IPS DF 6.9 (cell line): ENCODE measurements at regions not wholly inside any gene's neighbourhood (a gene's known extent, or its start where the extent isn't known, plus 50 kb on each side); places are given as distances from the start of the nearest gene placed in this dataset.
"Not testable (repeated sequence)": the region's sequence is repeated elsewhere in the genome, so short reads cannot be mapped to it uniquely, and the experiment has no call there.

Experiments used
- DNase-seq: peaks from one replicate; pipeline ENCODE4 v3.0.0-alpha.2; 2013; ENCODE audit warnings: low read depth, low spot score
- H3K27ac ChIP-seq: one replicate; pipeline ENCODE4 v1.5.1; 2013; ENCODE audit warnings: low read length, control low read depth
- H3K27me3 ChIP-seq: 2 replicates; pipeline ENCODE4 v1.6.1; 2013; ENCODE audit warnings: mild to moderate bottlenecking, low read length; ENCODE audit not compliant: control insufficient read depth, insufficient read depth
- H3K36me3 ChIP-seq: 2 replicates; pipeline ENCODE4 v1.6.1; 2013; ENCODE audit warnings: low read length; ENCODE audit not compliant: control insufficient read depth, insufficient read depth
- H3K4me1 ChIP-seq: 2 replicates; pipeline ENCODE4 v1.6.1; 2013; ENCODE audit warnings: low read length; ENCODE audit not compliant: control insufficient read depth, insufficient read depth
- H3K4me3 ChIP-seq: 2 replicates; pipeline ENCODE4 v1.5.1; 2013; ENCODE audit warnings: mild to moderate bottlenecking, low read length
- H3K9me3 ChIP-seq: 2 replicates; pipeline ENCODE4 v1.6.1; 2013; ENCODE audit warnings: low read length, inconsistent platforms; ENCODE audit not compliant: control insufficient read depth, insufficient read depth
- WGBS: extraction: QIAGEN DNeasy Blood & Tissue Kit; methylation state at CpG from one replicate; pipeline ENCODE4 v1.1.7; 2013; ENCODE audit warnings: mixed read lengths, missing lambda C conversion rate; ENCODE audit not compliant: insufficient read length, insufficient coverage; 5-methylcytosine and 5-hydroxymethylcytosine counted together

- Histone ChIP-seq H3K27ac (no peak overlapping the region), H3K4me1 (no peaks in the 10 kb centered on the region), H3K4me3 (no peak overlapping the region), H3K27me3 (no peaks in the 10 kb centered on the region), H3K9me3 (no peaks in the 10 kb centered on the region), H3K36me3 (no peaks in the 10 kb centered on the region)
- no peak for DNase-seq
- no CpG with 5 or more reads among the region's 15 CpGs for WGBS
Observed at GRCh38 chrX:10676235-10676957, 56.0 kb upstream of the MID1 start.

DNA sequence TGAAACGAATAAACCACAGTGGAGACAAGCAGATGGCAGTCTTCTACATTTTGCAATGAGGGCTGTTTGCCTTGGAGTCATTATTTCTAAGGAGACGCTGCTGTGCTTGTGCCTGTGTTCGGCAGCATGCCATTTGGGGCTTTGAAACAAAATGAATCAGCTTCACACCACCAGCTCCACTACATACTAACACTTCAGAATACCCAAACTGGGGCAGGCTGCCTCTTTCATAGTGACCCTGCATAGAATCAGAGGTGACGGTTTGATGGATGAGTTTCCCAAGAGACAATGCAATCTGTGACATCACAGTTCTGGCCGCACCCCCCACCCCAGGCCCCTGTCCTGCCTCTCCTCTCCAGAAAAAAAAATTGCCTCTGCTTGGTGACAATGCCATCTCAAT is 57.1 kb upstream of the MID1 start:
- DNase-seq = no peak
- WGBS = no CpG with 5 or more reads among the region's 5 CpGs
- Histone ChIP-seq H3K36me3 (no peaks in the 10 kb centered on the region), H3K27me3 (no peaks in the 10 kb centered on the region), H3K27ac (no peak overlapping the region), H3K4me1 (no peaks in the 10 kb centered on the region), H3K9me3 (no peaks in the 10 kb centered on the region), H3K4me3 (no peak overlapping the region)

GRCh38 chrX:10679387-10679786 is 59.0 kb upstream of the MID1 start:
- Histone ChIP-seq H3K9me3 (no peaks in the 10 kb centered on the region), H3K27me3 (no peaks in the 10 kb centered on the region), H3K4me3 (no peak overlapping the region), H3K4me1 (no peaks in the 10 kb centered on the region), H3K36me3 (no peaks in the 10 kb centered on the region), H3K27ac (no peak overlapping the region)
- no CpG with 5 or more reads among the region's 5 CpGs for WGBS
- no peak for DNase-seq

DNA sequence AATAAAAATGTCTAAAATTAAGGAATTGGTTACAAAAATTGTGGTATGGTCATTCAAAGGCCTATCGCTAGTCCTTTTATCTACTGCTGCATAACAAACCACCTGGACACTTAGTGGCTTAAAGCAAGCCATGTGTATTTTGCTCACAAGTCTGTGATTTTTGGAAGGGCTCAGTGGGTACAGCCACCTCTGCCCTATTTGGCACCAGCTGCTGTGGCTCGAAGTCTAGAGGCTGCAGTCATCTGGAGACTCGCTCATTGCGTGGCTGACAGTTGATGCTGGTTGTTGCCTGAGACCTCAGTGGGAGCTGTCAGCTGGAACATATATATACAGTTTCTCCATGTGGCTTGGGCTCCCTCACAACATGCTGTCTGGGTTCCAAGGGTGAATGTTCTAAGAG is 60.8 kb upstream of the MID1 start:
- H3K27ac ChIP-seq = no peak overlapping the region
- no peak for DNase-seq
- no peaks in the 10 kb centered on the region for H3K36me3 ChIP-seq
- no peak overlapping the region for H3K4me3 ChIP-seq
- WGBS = no CpG with 5 or more reads among the region's 4 CpGs
- no peaks in the 10 kb centered on the region for H3K4me1 ChIP-seq
- H3K9me3 ChIP-seq = no peaks in the 10 kb centered on the region
- H3K27me3 ChIP-seq = no peaks in the 10 kb centered on the region

DNA sequence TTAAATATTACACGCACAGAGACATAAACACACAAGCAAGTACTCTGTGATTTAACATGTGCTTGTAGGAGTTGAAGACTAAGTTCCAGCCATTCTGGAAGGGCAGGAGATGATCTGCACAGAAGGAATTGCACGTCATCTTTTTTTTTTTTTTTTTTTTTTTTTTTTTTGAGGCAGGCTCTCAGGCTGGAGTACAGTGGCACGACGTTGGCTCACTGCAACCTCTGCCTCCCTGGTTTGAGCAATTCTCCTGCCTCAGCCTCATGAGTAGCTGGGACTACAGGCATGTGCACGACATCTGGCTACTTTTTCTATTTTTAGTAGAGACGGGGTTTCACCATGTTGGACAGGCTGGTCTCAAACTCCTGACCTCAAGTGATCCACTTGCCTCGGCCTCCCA is 63.2 kb upstream of the MID1 start:
- H3K4me3 ChIP-seq, H3K27ac ChIP-seq, H3K9me3 ChIP-seq, H3K36me3 ChIP-seq, H3K4me1 ChIP-seq, H3K27me3 ChIP-seq, DNase-seq: not testable (repeated sequence)
- WGBS = no CpG with 5 or more reads among the region's 7 CpGs

DNA sequence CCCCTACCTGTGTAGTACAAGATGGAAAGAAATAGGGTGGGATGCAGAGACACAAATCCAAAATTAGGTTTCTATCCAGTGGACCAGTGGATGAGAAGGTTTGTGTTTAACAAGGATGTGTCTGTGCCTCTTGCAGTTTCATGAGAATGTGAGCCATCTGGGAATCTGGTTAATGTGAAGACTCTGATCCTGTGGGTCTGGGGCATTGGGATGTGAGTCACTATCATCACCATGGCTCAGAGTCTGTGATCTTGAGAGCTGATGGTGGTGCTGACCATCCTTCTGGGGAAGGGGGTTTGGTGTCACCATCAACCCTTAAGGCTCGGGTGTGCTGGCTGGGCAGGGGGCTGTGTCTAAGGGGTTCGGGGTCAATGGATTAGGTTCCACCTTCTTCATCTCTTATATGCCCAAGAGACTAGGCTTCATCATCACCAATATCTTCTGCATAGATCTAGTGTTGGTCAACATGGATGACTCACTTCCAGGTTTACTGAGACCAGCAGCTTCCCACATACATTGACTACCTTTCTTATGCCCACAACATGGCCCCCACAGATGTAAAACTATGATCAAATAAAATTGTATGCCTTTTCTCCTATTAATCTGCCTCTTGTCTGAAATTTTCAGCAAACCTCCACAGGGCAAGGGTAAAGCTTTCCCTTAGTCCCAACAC is 65.7 kb upstream of the MID1 start:
- H3K36me3 ChIP-seq = no peaks in the 10 kb centered on the region
- no CpG with 5 or more reads among the region's 2 CpGs for WGBS
- no peaks in the 10 kb centered on the region for H3K9me3 ChIP-seq
- no peaks in the 10 kb centered on the region for H3K4me1 ChIP-seq
- DNase-seq = no peak
- H3K4me3 ChIP-seq = no peak overlapping the region
- H3K27ac ChIP-seq = no peak overlapping the region
- no peaks in the 10 kb centered on the region for H3K27me3 ChIP-seq

GRCh38 chrX:10691751-10692150 is 71.4 kb upstream of the MID1 start:
- H3K27ac ChIP-seq, H3K9me3 ChIP-seq, H3K27me3 ChIP-seq, H3K4me3 ChIP-seq, H3K4me1 ChIP-seq, DNase-seq, H3K36me3 ChIP-seq: not testable (repeated sequence)
- WGBS = no CpG with 5 or more reads among the region's 4 CpGs

GRCh38 chrX:10697616-10698317 is 77.4 kb upstream of the MID1 start:
- Histone ChIP-seq H3K27me3 (no peaks in the 10 kb centered on the region), H3K4me1 (no peaks in the 10 kb centered on the region), H3K36me3 (no peaks in the 10 kb centered on the region), H3K4me3 (no peak overlapping the region), H3K27ac (no peak overlapping the region), H3K9me3 (no peaks in the 10 kb centered on the region)
- WGBS = no CpG with 5 or more reads among the region's 7 CpGs
- DNase-seq = no peak

GRCh38 chrX:10698318-10698640 is 77.9 kb upstream of the MID1 start:
- H3K4me1 ChIP-seq = no peaks in the 10 kb centered on the region
- no peaks in the 10 kb centered on the region for H3K36me3 ChIP-seq
- H3K4me3 ChIP-seq = no peak overlapping the region
- H3K9me3 ChIP-seq = no peaks in the 10 kb centered on the region
- H3K27ac ChIP-seq = no peak overlapping the region
- DNase-seq = no peak
- WGBS = no CpG with 5 or more reads among the region's 1 CpG
- H3K27me3 ChIP-seq = no peaks in the 10 kb centered on the region

- no peaks in the 10 kb centered on the region for H3K9me3 ChIP-seq
- H3K27ac ChIP-seq = no peak overlapping the region
- H3K36me3 ChIP-seq = no peaks in the 10 kb centered on the region
- no peak overlapping the region for H3K4me3 ChIP-seq
- no peaks in the 10 kb centered on the region for H3K4me1 ChIP-seq
- 100% methylated on average over 2 of the region's 4 CpGs for WGBS
- no peaks in the 10 kb centered on the region for H3K27me3 ChIP-seq
- no peak for DNase-seq
Observed at GRCh38 chrX:10702031-10702430, 81.6 kb upstream of the MID1 start.
